H1 (cell line): ENCODE measurements at regions not wholly inside any gene's neighbourhood (a gene's known extent, or its start where the extent isn't known, plus 50 kb on each side); places are given as distances from the start of the nearest gene placed in this dataset.
A peak's percentile ranks its signal among the peaks of the same experiment; 100 is the strongest.

Experiments used
- CTCF ChIA-PET: fragments of 300-600 bp; sonication (Branson Sonifier 250); formaldehyde crosslinking; loops from one replicate; lab custom pipeline; 2021; ENCODE audit not compliant: partially characterized antibody; lab: Charles Lee
- POLR2A ChIA-PET: fragments of 300-600 bp; sonication (Branson Sonifier 250); formaldehyde crosslinking; loops from one replicate; lab custom pipeline; 2021; ENCODE audit warnings: inconsistent platforms; ENCODE audit not compliant: partially characterized antibody; lab: Charles Lee
- DNase-seq, 2 experiments: peaks; one replicate each; pipeline versions ENCODE4 v3.0.0 to v3.0.0-alpha.2; 2010 to 2022; ENCODE audit warnings: low spot score in 2 of 2, low read depth in 1 of 2, mixed read lengths in 1 of 2
- FAIRE-seq: peaks from 2 replicates; lab custom pipeline; 2011; peaks lifted over from hg19 to GRCh38; lab: Jason Lieb, UNC
- H2AFZ ChIP-seq: 2 replicates; pipeline ENCODE4 v1.8.1; 2012; ENCODE audit warnings: low read length, inconsistent platforms
- H2AK5ac ChIP-seq: 2 replicates; pipeline ENCODE4 v1.6.1; 2013; ENCODE audit warnings: low read depth, low read length
- H2BK120ac ChIP-seq: replicated peaks from 2 replicates; pipeline ENCODE3; 2013; ENCODE audit warnings: low read depth, low read length, inconsistent platforms
- H2BK12ac ChIP-seq: 2 replicates; pipeline ENCODE4 v1.6.1; 2013; ENCODE audit warnings: low read depth, low read length
- H2BK15ac ChIP-seq: 2 replicates; pipeline ENCODE4 v1.6.1; 2013; ENCODE audit warnings: low read length
- H2BK20ac ChIP-seq: 2 replicates; pipeline ENCODE4 v1.6.1; 2013; ENCODE audit warnings: low read length
- H2BK5ac ChIP-seq: 2 replicates; pipeline ENCODE4 v1.6.1; 2013; ENCODE audit warnings: low read depth, low read length
- H3K14ac ChIP-seq: 2 replicates; pipeline ENCODE4 v1.6.1; 2013; ENCODE audit warnings: inconsistent platforms; ENCODE audit not compliant: insufficient read length
- H3K18ac ChIP-seq: 2 replicates; pipeline ENCODE4 v1.6.1; 2013; ENCODE audit warnings: low read length; ENCODE audit errors: extremely low read depth
- H3K23ac ChIP-seq: 2 replicates; pipeline ENCODE4 v1.6.1; 2013; ENCODE audit warnings: inconsistent platforms; ENCODE audit not compliant: insufficient read length
- H3K23me2 ChIP-seq: 2 replicates; pipeline ENCODE4 v1.6.1; 2013; ENCODE audit warnings: low read depth, low read length
- H3K27ac ChIP-seq: 2 replicates; pipeline ENCODE4 v1.6.1; 2011; ENCODE audit warnings: low read depth, low read length, inconsistent platforms
- H3K27me3 ChIP-seq, 4 experiments: replicated peaks in 1 of 4; 1 replicate in 1 of 4; 2 replicates in 3 of 4; pipeline versions ENCODE4 v1.6.1 to v1.8.1; 2011 to 2013; ENCODE audit warnings: low read length in 3 of 4, mild to moderate bottlenecking in 3 of 4, inconsistent platforms in 2 of 4, mixed read lengths in 2 of 4, moderate library complexity in 1 of 4; ENCODE audit not compliant: control insufficient read depth in 3 of 4, insufficient read depth in 3 of 4; ENCODE audit errors: extremely low read depth in 1 of 4
- H3K36me3 ChIP-seq, 4 experiments: 2 replicates each; pipeline versions ENCODE4 v1.6.1 to v1.8.1; 2011 to 2013; ENCODE audit warnings: mild to moderate bottlenecking in 4 of 4, low read length in 3 of 4, moderate library complexity in 2 of 4, control low read depth in 1 of 4, inconsistent platforms in 1 of 4; ENCODE audit not compliant: insufficient read depth in 4 of 4, control insufficient read depth in 2 of 4
- H3K4ac ChIP-seq: replicated peaks from 2 replicates; pipeline ENCODE3; 2013; ENCODE audit warnings: low read length, low read depth, mixed read lengths, inconsistent platforms; ENCODE audit not compliant: insufficient read length
- H3K4me1 ChIP-seq, 4 experiments: replicated peaks in 1 of 4; 1 replicate in 1 of 4; 2 replicates in 3 of 4; pipeline versions ENCODE4 v1.6.1 to v1.8.1; 2011 to 2013; ENCODE audit warnings: low read length in 3 of 4, inconsistent platforms in 2 of 4, mixed read lengths in 1 of 4; ENCODE audit not compliant: insufficient read depth in 4 of 4, control insufficient read depth in 3 of 4
- H3K4me2 ChIP-seq, 2 experiments: 2 replicates each; pipeline versions ENCODE4 v1.6.1 to v1.8.1; 2011 to 2013; ENCODE audit warnings: low read depth in 2 of 2, low read length in 2 of 2, control low read depth in 1 of 2, inconsistent platforms in 1 of 2, mild to moderate bottlenecking in 1 of 2; ENCODE audit not compliant: insufficient read depth in 1 of 2
- H3K4me3 ChIP-seq, 4 experiments: fragments of 200-600, 300-600 bp in 1 of 4; sonication (generic), shearing (Covaris generic), sonication (Bioruptor Twin) in 1 of 4; 2 replicates each; pipeline versions ENCODE4 v1.5.1 to v1.8.1; 2011 to 2016; ENCODE audit warnings: low read length in 4 of 4, low read depth in 3 of 4, control low read depth in 2 of 4, inconsistent platforms in 2 of 4, mild to moderate bottlenecking in 2 of 4, mixed read lengths in 1 of 4, moderate library complexity in 1 of 4; ENCODE audit not compliant: insufficient read depth in 2 of 4; ENCODE audit errors: extremely low read depth in 1 of 4
- H3K56ac ChIP-seq: replicated peaks from 2 replicates; pipeline ENCODE3; 2013; ENCODE audit warnings: low read depth, mild to moderate bottlenecking, mixed read lengths, low read length, inconsistent platforms; ENCODE audit not compliant: insufficient read length
- H3K79me1 ChIP-seq: 2 replicates; pipeline ENCODE4 v1.6.1; 2013; ENCODE audit warnings: low read depth, low read length, control low read depth
- H3K79me2 ChIP-seq, 2 experiments: 2 replicates each; pipeline versions ENCODE4 v1.6.1 to v1.8.1; 2012 to 2013; ENCODE audit warnings: low read length in 2 of 2, mild to moderate bottlenecking in 2 of 2, inconsistent platforms in 1 of 2; ENCODE audit not compliant: insufficient read depth in 2 of 2, control insufficient read depth in 1 of 2
- H3K9ac ChIP-seq, 4 experiments: replicated peaks in 1 of 4; 1 replicate in 1 of 4; 2 replicates in 3 of 4; pipeline versions ENCODE4 v1.6.1 to v1.8.1; 2011 to 2013; ENCODE audit warnings: low read depth in 3 of 4, low read length in 3 of 4, control low read depth in 2 of 4, mild to moderate bottlenecking in 2 of 4, moderate library complexity in 2 of 4, inconsistent platforms in 1 of 4; ENCODE audit errors: extremely low read depth in 1 of 4
- H3K9me3 ChIP-seq, 2 experiments: 2 replicates each; pipeline versions ENCODE4 v1.6.1 to v1.8.1; 2012 to 2013; ENCODE audit warnings: mild to moderate bottlenecking in 2 of 2, moderate library complexity in 2 of 2, control low read depth in 1 of 2, inconsistent platforms in 1 of 2, low read depth in 1 of 2, low read length in 1 of 2, mixed read lengths in 1 of 2; ENCODE audit not compliant: insufficient read depth in 2 of 2
- H4K20me1 ChIP-seq, 2 experiments: replicated peaks in 1 of 2; 2 replicates each; pipeline versions ENCODE3 to v1.8.1; 2011 to 2013; ENCODE audit warnings: inconsistent platforms in 2 of 2, low read length in 2 of 2, mild to moderate bottlenecking in 1 of 2; ENCODE audit not compliant: insufficient read depth in 2 of 2, control insufficient read depth in 1 of 2
- H4K5ac ChIP-seq: 2 replicates; pipeline ENCODE4 v1.6.1; 2013; ENCODE audit warnings: low read length, low read depth, mixed read lengths, inconsistent platforms; ENCODE audit not compliant: insufficient read length
- H4K8ac ChIP-seq: 2 replicates; pipeline ENCODE4 v1.8.0; 2013; ENCODE audit warnings: mild to moderate bottlenecking, moderate library complexity, low read length, inconsistent platforms; ENCODE audit not compliant: insufficient read depth; ENCODE audit errors: extremely low read depth
- H4K91ac ChIP-seq: replicated peaks from 2 replicates; pipeline ENCODE3; 2013; ENCODE audit warnings: low read length, mixed read lengths, inconsistent platforms; ENCODE audit not compliant: insufficient read length
- EGR1 ChIP-seq: IDR thresholded peaks from 2 replicates; pipeline ENCODE4 v1.6.1; 2011; ENCODE audit warnings: low read depth, low read length, borderline replicate concordance
- POU5F1 ChIP-seq: IDR thresholded peaks from 2 replicates; pipeline ENCODE4 v1.6.1; 2011; ENCODE audit warnings: low read depth, mild to moderate bottlenecking, low read length, moderate library complexity
- TBP ChIP-seq: IDR thresholded peaks from 2 replicates; pipeline ENCODE4 v1.6.1; 2011; ENCODE audit warnings: low read depth, low read length, improper control_type of control experiment

- Histone ChIP-seq H3K79me2 (no peaks in the 10 kb centered on the region), H3K36me3 (no peaks in the 10 kb centered on the region), H3K4me1 (no peaks in the 10 kb centered on the region), H2BK20ac (no peak overlapping the region), H2BK120ac (no peak overlapping the region), H2BK5ac (no peak overlapping the region), H3K4me2 (no peak overlapping the region), H2AFZ (no peak overlapping the region), H3K23ac (no peak overlapping the region), H4K5ac (no peak overlapping the region), H3K56ac (no peak overlapping the region), H2AK5ac (no peak overlapping the region), H2BK15ac (0 out of 2 replicates have a peak overlapping the region, but pooled peaks have one; percentile 24), H4K8ac (no peak overlapping the region), H3K27me3 (no peaks in the 10 kb centered on the region), H4K91ac (no peak overlapping the region), H3K23me2 (no peaks in the 10 kb centered on the region), H3K9ac (no peak overlapping the region), H3K18ac (no peak overlapping the region), H2BK12ac (no peak overlapping the region), H3K27ac (no peak overlapping the region), H3K79me1 (no peaks in the 10 kb centered on the region), H4K20me1 (no peaks in the 10 kb centered on the region), H3K9me3 (no peaks in the 10 kb centered on the region), H3K4me3 (no peak overlapping the region), H3K14ac (no peak overlapping the region), H3K4ac (no peak overlapping the region)
- no peak for TF ChIP-seq POU5F1
- TF ChIP-seq TBP: no peak
- no peak for TF ChIP-seq EGR1
- ChIA-PET CTCF (interaction anchor here (0.6 to 1.2 kb wide), 3 partner anchors 65 to 250 kb away, joined by 3 read pairs; no protein-coding TSS in a partner anchor), POLR2A (no interaction called here)
- DNase-seq: no peak
- FAIRE-seq: no peak
These were observed 365.5 kb downstream of the GBA3 start for GRCh38 chr4:23058165-23058776.
